ENCODE measurements at regions not wholly inside any gene's neighbourhood (a gene's known extent, or its start where the extent isn't known, plus 50 kb on each side); places are given as distances from the start of the nearest gene placed in this dataset.

GRCh38 chr3:117263745-117264144 lies 554.2 kb downstream of the TUSC7 start:
- Histone ChIP-seq H3K4me1 (ENCODE audit: control insufficient read depth in 5 of 5, insufficient read depth in 5 of 5, low read length in 5 of 5) (peaks cover 0 to 20% (median 0%) of the 10 kb centered on the region in 5 donors), H3K4me3 (no peak overlapping the region), H3K9me3 (ENCODE audit: control insufficient read depth in 4 of 4, insufficient read depth in 3 of 4, low read length in 3 of 4) (no peaks in the 10 kb centered on the region), H3K36me3 (ENCODE audit: control insufficient read depth in 4 of 4, insufficient read depth in 4 of 4, low read length in 4 of 4) (no peaks in the 10 kb centered on the region), H3K27me3 (ENCODE audit: control insufficient read depth in 3 of 3, insufficient read depth in 3 of 3, low read length in 2 of 3) (no peaks in the 10 kb centered on the region), H3K27ac (ENCODE audit: low read depth in 1 of 2, low read length in 1 of 2) (no peak overlapping the region), H3K9ac (ENCODE audit: insufficient read depth in 1 of 2, low read length in 2 of 2) (no peak overlapping the region)
- 88 to 95% methylated on average over 1 of the region's 1 CpG for WGBS, 2 donors
- ATAC-seq (ENCODE audit: insufficient read depth, low FRiP score) = no peak
- no peak for TF ChIP-seq CTCF (IDR thresholded peaks at IDR 0.05; ENCODE audit: control extremely low read depth, extremely low read depth)
- DNase-seq = peak in 1 of 3 donors; percentile 13

- no peak overlapping the region for H3K9ac ChIP-seq (ENCODE audit: insufficient read depth in 1 of 2, low read length in 2 of 2)
- no peak for ATAC-seq (ENCODE audit: insufficient read depth, low FRiP score)
- no peak overlapping the region for H3K4me3 ChIP-seq
- H3K9me3 ChIP-seq (ENCODE audit: control insufficient read depth in 4 of 4, insufficient read depth in 3 of 4, low read length in 3 of 4) = no peaks in the 10 kb centered on the region
- H3K4me1 ChIP-seq (ENCODE audit: control insufficient read depth in 5 of 5, insufficient read depth in 5 of 5, low read length in 5 of 5) = peaks cover 0 to 20% (median 0%) of the 10 kb centered on the region in 5 donors
- no peak for TF ChIP-seq CTCF (IDR thresholded peaks at IDR 0.05; ENCODE audit: control extremely low read depth, extremely low read depth)
- H3K27ac ChIP-seq (ENCODE audit: low read depth in 1 of 2, low read length in 1 of 2) = no peak overlapping the region
- no peaks in the 10 kb centered on the region for H3K27me3 ChIP-seq (ENCODE audit: control insufficient read depth in 3 of 3, insufficient read depth in 3 of 3, low read length in 2 of 3)
- WGBS, 2 donors = 72 to 84% methylated on average over 2 of the region's 2 CpGs
- no peaks in the 10 kb centered on the region for H3K36me3 ChIP-seq (ENCODE audit: control insufficient read depth in 4 of 4, insufficient read depth in 4 of 4, low read length in 4 of 4)
- peak in 2 of 3 donors; percentile 29 to 53 for DNase-seq
These were observed 554.8 kb downstream of the TUSC7 start for GRCh38 chr3:117264204-117264994.

GRCh38 chr3:117266806-117267205 lies 557.2 kb downstream of the TUSC7 start:
- Histone ChIP-seq H3K36me3 (ENCODE audit: control insufficient read depth in 4 of 4, insufficient read depth in 4 of 4, low read length in 4 of 4) (no peaks in the 10 kb centered on the region), H3K27ac (ENCODE audit: low read depth in 1 of 2, low read length in 1 of 2) (no peak overlapping the region), H3K4me1 (ENCODE audit: control insufficient read depth in 5 of 5, insufficient read depth in 5 of 5, low read length in 5 of 5) (peaks cover 0 to 12% (median 0%) of the 10 kb centered on the region in 5 donors), H3K27me3 (ENCODE audit: control insufficient read depth in 3 of 3, insufficient read depth in 3 of 3, low read length in 2 of 3) (no peaks in the 10 kb centered on the region), H3K9me3 (ENCODE audit: control insufficient read depth in 4 of 4, insufficient read depth in 3 of 4, low read length in 3 of 4) (no peaks in the 10 kb centered on the region), H3K4me3 (no peak overlapping the region), H3K9ac (ENCODE audit: insufficient read depth in 1 of 2, low read length in 2 of 2) (no peak overlapping the region)
- no peak for DNase-seq
- no peak for ATAC-seq (ENCODE audit: insufficient read depth, low FRiP score)
- no peak for TF ChIP-seq CTCF (IDR thresholded peaks at IDR 0.05; ENCODE audit: control extremely low read depth, extremely low read depth)
